ENCODE measurements at regions not wholly inside any gene's neighbourhood (a gene's known extent, or its start where the extent isn't known, plus 50 kb on each side); places are given as distances from the start of the nearest gene placed in this dataset.
"Not testable (repeated sequence)": the region's sequence is repeated elsewhere in the genome, so short reads cannot be mapped to it uniquely, and the experiment has no call there.

DNA sequence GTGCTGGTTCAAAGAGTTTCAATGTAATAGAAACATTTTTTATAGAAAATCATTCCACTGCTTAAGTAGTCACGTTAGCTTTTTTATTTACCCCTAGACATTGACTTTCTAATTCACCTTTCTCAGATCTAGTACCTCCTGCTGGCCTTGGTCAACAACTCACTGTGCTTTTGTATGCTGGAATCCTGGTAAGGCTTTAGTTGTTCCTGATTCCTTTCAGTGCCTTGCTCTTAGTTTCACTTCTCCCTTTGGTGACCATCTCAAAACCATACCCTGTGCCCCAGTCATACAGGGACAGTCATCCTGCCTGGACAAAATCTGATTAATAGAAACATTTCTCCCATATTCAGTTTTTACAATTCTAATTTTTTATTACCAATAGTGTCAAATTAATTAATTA, 130.2 kb downstream of the GPR37 start:
- no peak for DNase-seq (ENCODE audit: extremely low spot score, unreplicated experiment)

DNA sequence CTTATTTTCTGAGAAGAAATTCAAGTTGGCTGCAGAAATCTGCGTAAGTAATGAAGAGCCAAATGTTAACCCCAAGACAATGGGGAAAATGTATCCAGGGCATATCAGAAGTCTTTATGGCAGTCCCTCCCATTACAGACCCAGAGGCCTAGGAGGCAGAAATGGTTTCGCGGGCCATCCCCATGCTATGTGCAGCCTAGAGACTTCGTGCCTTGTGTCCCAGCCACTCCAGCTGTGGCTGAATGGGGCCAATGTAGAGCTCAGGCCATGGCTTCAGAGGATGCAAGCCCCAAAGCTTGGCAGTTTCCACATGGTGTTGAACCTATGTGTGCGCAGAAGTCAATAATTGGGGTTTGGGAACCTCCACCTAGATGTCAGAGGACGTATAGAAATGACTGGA, 131.9 kb downstream of the GPR37 start:
- Mint-ChIP-seq H3K27me3 (no peaks in the 10 kb centered on the region), H3K4me3 (no peak overlapping the region), H3K36me3 (no peaks in the 10 kb centered on the region), H3K9me3 (peaks cover 7% of the 10 kb centered on the region), H3K4me1 (ENCODE audit: unreplicated experiment) (no peaks in the 10 kb centered on the region), H3K27ac (no peak overlapping the region)
- TF ChIP-seq, protein P1, sequence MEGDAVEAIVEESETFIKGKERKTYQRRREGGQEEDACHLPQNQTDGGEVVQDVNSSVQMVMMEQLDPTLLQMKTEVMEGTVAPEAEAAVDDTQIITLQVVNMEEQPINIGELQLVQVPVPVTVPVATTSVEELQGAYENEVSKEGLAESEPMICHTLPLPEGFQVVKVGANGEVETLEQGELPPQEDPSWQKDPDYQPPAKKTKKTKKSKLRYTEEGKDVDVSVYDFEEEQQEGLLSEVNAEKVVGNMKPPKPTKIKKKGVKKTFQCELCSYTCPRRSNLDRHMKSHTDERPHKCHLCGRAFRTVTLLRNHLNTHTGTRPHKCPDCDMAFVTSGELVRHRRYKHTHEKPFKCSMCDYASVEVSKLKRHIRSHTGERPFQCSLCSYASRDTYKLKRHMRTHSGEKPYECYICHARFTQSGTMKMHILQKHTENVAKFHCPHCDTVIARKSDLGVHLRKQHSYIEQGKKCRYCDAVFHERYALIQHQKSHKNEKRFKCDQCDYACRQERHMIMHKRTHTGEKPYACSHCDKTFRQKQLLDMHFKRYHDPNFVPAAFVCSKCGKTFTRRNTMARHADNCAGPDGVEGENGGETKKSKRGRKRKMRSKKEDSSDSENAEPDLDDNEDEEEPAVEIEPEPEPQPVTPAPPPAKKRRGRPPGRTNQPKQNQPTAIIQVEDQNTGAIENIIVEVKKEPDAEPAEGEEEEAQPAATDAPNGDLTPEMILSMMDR (conservative IDR thresholded peaks at IDR 0.05), result no peak
- DNase-seq (ENCODE audit: extremely low spot score, unreplicated experiment), result no peak

More for the DNA sequence above, 130.2 kb downstream of the GPR37 start:
- H3K27ac Mint-ChIP-seq, result no peak overlapping the region
- H3K27me3 Mint-ChIP-seq, result peaks cover under 1% of the 10 kb centered on the region
- TF ChIP-seq, protein P1 (conservative IDR thresholded peaks at IDR 0.05), result no peak
- H3K9me3 Mint-ChIP-seq, result peaks cover 7% of the 10 kb centered on the region
- H3K4me3 Mint-ChIP-seq, result no peak overlapping the region
- H3K36me3 Mint-ChIP-seq, result no peaks in the 10 kb centered on the region
- H3K4me1 Mint-ChIP-seq (ENCODE audit: unreplicated experiment), result no peaks in the 10 kb centered on the region

DNA sequence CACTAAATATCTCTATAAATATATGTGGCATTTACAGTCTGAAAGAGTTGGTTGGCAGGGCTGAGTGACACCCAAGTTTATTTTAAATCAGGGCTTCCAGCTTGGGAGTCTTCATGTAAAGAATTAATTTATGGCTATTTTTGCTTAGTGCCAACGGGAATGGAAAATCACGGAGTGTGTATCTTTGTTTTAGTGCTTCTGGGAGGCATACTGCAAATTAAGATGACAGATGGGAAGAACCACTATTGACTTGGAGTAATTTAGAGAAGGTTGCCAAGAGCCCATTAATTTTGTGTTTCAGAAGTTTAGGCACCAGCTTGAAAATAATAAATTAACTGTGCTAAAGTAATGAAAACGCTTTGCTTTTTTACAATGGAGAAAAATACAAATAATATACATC, 135.2 kb downstream of the GPR37 start:
- no peaks in the 10 kb centered on the region for H3K27me3 Mint-ChIP-seq
- no peaks in the 10 kb centered on the region for H3K36me3 Mint-ChIP-seq
- no peak overlapping the region for H3K27ac Mint-ChIP-seq
- no peak overlapping the region for H3K4me3 Mint-ChIP-seq
- no peak for DNase-seq (ENCODE audit: extremely low spot score, unreplicated experiment)
- H3K4me1 Mint-ChIP-seq (ENCODE audit: unreplicated experiment), result no peaks in the 10 kb centered on the region
- TF ChIP-seq, protein P1 (conservative IDR thresholded peaks at IDR 0.05), result no peak
- H3K9me3 Mint-ChIP-seq, result peaks cover 7% of the 10 kb centered on the region

DNA sequence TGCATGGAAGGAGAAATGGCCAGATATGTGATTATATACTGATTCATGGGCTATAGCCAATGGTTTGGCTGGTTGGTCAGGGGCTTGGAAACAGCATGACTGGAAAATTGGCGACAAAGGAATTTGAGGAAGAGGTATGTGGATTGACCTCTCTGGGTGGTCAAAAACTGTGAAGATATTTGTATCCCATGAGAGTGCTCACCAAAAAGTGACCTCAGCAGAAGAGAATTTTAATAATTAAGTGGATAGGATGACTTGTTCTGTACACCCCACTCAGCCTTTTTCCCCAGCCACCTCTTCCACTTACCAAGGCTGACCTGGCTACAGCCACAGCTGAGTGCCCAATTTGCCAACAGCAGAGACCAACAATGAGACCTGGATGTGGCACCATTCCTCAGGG, 146.7 kb downstream of the GPR37 start:
- TF ChIP-seq, protein P1 (conservative IDR thresholded peaks at IDR 0.05), result no peak
- Mint-ChIP-seq H3K9me3 (peaks cover 9% of the 10 kb centered on the region), H3K27ac (no peak overlapping the region), H3K4me3 (no peak overlapping the region), H3K27me3 (no peaks in the 10 kb centered on the region), H3K4me1 (ENCODE audit: unreplicated experiment) (no peaks in the 10 kb centered on the region), H3K36me3 (no peaks in the 10 kb centered on the region)
- DNase-seq (ENCODE audit: extremely low spot score, unreplicated experiment), result no peak

DNA sequence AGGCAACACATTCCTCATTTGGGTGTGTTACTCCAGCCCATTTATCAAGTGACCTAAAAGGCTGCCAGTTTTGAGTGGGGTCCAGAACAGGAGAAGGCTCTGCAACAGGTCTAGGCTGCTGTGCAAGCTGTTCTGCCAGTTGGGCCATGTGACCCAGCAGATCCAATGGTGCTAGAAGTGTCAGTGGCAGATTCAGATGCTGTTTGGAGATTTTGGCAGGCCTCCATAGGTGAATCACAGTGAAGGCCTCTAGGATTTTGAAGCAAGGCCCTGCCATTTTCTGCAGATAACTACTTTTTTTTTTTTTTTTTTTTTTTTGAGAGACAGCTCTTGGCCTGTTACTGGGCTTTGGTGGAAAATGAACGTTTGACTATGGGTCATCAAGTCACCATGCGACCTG, 147.5 kb downstream of the GPR37 start:
- H3K27me3 Mint-ChIP-seq; H3K4me3 Mint-ChIP-seq; H3K4me1 Mint-ChIP-seq (ENCODE audit: unreplicated experiment); H3K27ac Mint-ChIP-seq; H3K9me3 Mint-ChIP-seq; DNase-seq (ENCODE audit: extremely low spot score, unreplicated experiment); H3K36me3 Mint-ChIP-seq: not testable (repeated sequence)

DNA sequence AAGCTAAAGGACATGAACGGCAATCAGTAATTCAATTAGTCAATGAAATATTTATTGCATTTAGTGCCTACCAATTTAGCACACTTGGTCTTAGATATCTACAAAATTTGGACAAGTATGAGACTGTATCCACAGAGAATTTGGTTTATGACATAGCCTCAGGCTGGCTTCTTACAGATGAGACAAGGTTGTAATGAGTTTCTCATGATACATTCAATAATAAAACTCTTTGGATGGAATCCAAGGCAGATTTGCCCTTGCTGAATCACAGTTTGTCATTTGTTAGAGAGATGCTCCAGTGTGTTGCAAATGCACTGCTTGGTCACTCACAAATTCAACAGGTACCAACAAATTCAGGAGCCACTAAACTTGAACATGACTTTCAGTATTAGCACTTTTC, 162.5 kb downstream of the GPR37 start:
- no peak overlapping the region for H3K4me3 Mint-ChIP-seq
- no peaks in the 10 kb centered on the region for H3K27me3 Mint-ChIP-seq
- no peak for DNase-seq (ENCODE audit: extremely low spot score, unreplicated experiment)

More for the DNA sequence above, 162.5 kb downstream of the GPR37 start:
- H3K36me3 Mint-ChIP-seq, result no peaks in the 10 kb centered on the region
- TF ChIP-seq, protein P1 (conservative IDR thresholded peaks at IDR 0.05), result no peak
- no peak overlapping the region for H3K27ac Mint-ChIP-seq
- no peaks in the 10 kb centered on the region for H3K9me3 Mint-ChIP-seq
- no peaks in the 10 kb centered on the region for H3K4me1 Mint-ChIP-seq (ENCODE audit: unreplicated experiment)
